NCI-H526 treated with DMSO at 0.1 percent for 48 hours (cell line): ENCODE measurements at regions not wholly inside any gene's neighbourhood (a gene's known extent, or its start where the extent isn't known, plus 50 kb on each side); places are given as distances from the start of the nearest gene placed in this dataset.

ENCODE experiments used
- DNase-seq: peaks from one replicate; lab custom pipeline; 2025; lab: John Stamatoyannopoulos, UW

GRCh38 chr18:53817976-53818950 is 406.2 kb downstream of the MBD2 start:
- no peak for DNase-seq

GRCh38 chr18:53800171-53800570 is 424.3 kb downstream of the MBD2 start:
- DNase-seq: no peak

- DNase-seq: no peak
These were observed 425.3 kb downstream of the MBD2 start for GRCh38 chr18:53799134-53799533.

- DNase-seq: no peak
These were observed 426.0 kb downstream of the MBD2 start for GRCh38 chr18:53798516-53798915.

GRCh38 chr18:53797998-53798495 is 426.4 kb downstream of the MBD2 start:
- no peak for DNase-seq

- DNase-seq: no peak
These were observed 428.3 kb downstream of the MBD2 start for GRCh38 chr18:53796040-53796729.

GRCh38 chr18:53795610-53796009 is 428.9 kb downstream of the MBD2 start:
- no peak for DNase-seq

- no peak for DNase-seq
These were observed 429.4 kb downstream of the MBD2 start for GRCh38 chr18:53795061-53795460.

- DNase-seq: no peak
These were observed 431.7 kb downstream of the MBD2 start for GRCh38 chr18:53792762-53793161.

- no peak for DNase-seq
These were observed 433.7 kb downstream of the MBD2 start for GRCh38 chr18:53790786-53791185.

GRCh38 chr18:53789376-53790247 is 434.9 kb downstream of the MBD2 start:
- no peak for DNase-seq

GRCh38 chr18:53785811-53786210 is 438.7 kb downstream of the MBD2 start:
- DNase-seq: no peak

GRCh38 chr18:53784253-53784652 is 440.2 kb downstream of the MBD2 start:
- DNase-seq: no peak

GRCh38 chr18:53780666-53781065 is 443.8 kb downstream of the MBD2 start:
- no peak for DNase-seq

- DNase-seq: no peak
These were observed 452.2 kb downstream of the MBD2 start for GRCh38 chr18:53772293-53772692.

GRCh38 chr18:53771664-53772063 is 452.8 kb downstream of the MBD2 start:
- DNase-seq: no peak

GRCh38 chr18:53765211-53765610 is 459.3 kb downstream of the MBD2 start:
- no peak for DNase-seq

- DNase-seq: no peak
These were observed 460.4 kb downstream of the MBD2 start for GRCh38 chr18:53764086-53764485.

- no peak for DNase-seq
These were observed 467.1 kb downstream of the MBD2 start for GRCh38 chr18:53757328-53757727.

GRCh38 chr18:53756610-53756972 is 467.9 kb downstream of the MBD2 start:
- no peak for DNase-seq

GRCh38 chr18:53755914-53756609 is 468.4 kb downstream of the MBD2 start:
- DNase-seq: no peak
